Fibroblast of skin of scalp (primary cell): ENCODE measurements at regions not wholly inside any gene's neighbourhood (a gene's known extent, or its start where the extent isn't known, plus 50 kb on each side); places are given as distances from the start of the nearest gene placed in this dataset.

Experiments used
- DNase-seq: peaks from one replicate; pipeline ENCODE4 v3.0.0-alpha.2; 2013

DNA sequence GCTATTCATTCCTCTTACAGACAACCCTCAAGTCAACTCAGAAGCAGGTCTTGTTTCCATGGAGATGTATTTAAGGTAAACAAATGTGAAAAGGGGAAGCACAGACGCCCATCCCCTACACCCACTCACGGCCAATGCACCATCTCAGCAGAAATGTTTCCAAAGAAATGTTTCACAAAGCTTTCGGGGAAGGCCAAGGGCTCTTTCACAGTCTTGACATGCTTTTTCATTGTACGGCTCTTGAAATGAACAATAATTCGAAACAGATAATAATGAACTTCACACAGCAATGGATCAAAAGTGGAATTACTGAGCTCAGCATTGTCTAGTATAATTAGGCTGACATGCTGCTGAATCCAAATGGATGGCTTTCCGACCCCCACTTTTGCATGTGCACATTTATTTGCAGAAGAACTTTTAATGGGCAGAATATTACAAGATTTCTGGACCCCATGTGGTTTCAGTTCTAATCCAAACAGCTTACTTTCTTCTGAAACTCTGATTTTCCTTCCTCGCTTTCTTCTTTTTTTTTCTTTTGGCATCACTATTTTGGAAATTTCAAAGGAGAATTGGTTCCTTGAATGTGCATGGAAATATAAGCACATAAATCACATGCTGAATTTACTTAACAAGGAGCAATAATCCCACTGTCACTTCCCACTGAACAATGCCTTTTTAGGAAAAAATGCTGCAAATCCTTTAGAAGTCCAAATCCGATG, 160.9 kb downstream of the SMIM20 start:
- DNase-seq, result no peak

DNA sequence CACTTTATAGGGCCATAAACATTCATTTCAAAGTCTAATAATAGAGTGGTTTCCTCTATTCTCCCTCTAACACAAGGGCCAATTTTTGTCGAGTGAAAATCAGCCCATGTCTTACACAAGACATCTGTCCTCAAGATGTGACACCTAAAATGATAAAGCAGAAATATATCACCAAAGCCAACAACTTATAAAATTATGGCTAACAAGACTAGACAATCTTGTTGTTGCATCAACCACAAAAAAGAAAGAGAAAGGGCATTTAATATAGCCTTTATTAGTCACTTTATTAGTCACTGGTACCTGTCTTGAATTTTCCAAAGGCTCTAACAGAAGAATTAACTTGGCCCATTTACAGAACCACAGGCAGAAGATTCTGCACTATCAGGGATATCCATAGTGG, 161.6 kb downstream of the SMIM20 start:
- no peak for DNase-seq

DNA sequence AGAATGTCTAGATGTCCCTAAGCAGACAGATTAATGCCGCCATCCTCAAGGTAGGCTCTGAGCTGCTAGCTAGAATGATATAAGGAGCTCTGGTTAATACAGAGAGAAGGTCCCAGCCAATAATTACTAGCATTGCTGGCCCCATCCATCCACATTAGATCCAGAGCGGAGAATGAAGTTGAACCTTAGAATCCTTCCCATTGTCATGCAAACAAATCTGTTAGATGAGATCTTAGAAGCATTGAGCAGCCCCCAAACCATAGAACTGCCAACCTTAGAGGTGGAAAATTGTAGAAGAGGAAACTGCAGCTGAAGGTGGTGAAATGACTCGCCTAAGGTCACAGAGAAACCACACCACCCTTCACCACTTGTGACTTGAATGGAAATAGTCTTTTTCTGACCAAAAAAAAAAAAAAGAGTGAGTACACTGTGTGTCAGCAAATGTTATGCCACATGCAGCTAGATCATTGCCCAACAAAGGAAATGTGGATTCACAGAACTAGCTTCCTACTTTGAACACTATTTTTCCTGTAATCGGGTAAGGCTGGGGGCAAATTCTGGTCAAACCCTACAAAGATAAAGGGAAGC, 162.1 kb downstream of the SMIM20 start:
- DNase-seq, result no peak

DNA sequence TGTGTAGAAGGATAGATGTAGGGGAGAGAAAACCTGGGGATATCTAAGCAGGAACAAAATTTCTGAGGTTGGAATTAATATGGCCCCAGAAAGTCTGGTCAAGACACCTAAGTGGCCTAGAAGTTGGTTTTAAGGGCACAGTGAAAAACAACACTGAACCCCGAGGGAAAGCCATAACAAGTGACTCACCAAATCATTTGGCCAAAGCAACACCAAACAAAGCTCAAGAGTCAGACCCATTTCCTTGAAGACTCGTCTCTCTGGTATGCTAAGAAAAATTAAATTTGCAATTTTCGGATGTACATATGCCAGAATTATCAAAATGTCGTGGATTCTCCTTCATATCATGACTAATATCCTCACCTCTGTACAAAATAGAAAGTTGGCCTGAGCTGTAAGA, 162.9 kb downstream of the SMIM20 start:
- DNase-seq, result peak; percentile 34

DNA sequence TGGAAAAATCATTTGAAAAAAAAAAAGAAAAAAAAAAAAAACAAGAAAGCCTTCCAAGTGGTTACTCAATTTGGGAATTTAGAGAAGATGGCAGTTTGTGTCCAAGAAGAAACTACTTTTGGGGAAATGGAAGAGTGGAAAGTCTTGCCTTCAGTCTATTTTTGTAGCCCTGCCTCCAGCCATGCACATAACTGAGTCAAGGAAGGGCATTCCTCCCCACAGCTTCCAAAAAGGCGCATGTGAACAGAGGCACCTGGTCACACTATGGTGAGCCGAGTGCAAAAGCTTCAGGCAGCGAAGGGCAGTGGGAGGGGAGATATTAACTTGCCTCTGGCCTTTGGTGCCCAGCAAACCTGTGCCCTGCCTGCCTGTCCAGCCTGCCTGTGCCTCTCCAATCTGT, 163.7 kb downstream of the SMIM20 start:
- no peak for DNase-seq

DNA sequence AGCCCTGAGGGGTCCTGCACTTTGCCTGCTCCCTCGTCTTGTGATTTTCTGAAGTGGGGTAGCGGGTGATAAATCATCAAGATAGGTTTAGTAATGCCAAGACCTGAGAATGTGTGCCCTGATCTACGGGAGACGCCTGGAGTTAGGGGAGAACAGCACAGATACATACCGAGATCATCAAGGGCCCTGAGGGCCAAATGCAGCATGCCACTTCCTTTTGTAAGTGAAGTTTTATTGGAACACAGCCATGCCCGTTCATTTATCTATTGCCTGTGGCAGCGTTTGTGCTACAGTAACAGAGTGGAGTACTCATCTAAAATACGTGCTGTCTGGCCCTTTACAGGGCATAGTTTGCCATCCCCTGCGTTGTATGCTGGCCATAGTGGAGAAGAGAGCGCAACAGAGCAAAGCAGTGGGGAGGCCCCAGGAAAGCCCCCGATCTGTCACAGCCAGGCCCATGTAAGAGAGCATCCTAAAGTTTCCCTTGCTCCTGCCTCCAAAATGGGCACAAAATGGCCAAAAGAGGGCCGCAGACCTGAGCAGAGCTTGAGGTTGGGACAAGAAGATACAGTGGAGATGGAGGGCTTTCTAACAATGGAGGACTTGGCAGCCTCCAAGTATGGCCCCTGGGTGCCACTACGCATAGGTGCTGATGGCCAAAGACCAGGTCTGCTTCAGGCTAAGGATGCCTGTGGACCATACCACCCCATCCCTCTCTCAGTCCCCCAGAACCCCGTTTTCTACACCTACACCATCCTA, 167.0 kb downstream of the SMIM20 start:
- DNase-seq, result no peak

DNA sequence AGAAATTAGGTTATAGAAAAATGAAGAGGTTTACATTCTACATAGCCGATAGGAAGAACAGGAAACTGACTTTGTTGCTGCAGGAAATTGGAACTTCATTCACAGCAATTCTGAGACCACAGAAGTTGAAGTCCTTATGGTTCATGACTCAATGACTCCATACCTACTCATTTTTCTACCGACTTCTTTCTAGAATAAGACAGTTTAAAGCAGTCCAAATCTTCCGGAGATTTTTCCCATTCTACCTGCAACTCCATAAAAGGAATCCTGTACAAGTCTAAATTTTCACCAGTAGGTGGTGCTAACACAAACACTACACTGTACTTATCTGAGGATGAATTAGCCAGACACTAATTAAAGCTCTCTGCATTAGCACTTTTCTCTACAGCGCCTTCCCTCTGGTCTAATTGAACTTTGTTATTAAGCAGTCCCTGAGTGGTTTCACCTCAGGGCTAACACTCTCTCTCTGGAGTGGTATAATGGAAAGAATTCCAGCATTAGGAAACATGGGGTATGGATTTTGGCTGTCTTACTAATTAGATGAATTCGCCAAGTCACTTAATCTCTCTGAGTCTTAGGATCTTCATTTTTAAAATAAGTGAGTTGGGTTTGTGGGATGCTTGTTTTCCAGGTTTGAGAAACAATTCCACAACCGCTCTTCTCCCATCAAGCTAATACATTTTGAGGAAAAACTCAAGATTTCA, 167.9 kb downstream of the SMIM20 start:
- DNase-seq, result peak; percentile 54

DNA sequence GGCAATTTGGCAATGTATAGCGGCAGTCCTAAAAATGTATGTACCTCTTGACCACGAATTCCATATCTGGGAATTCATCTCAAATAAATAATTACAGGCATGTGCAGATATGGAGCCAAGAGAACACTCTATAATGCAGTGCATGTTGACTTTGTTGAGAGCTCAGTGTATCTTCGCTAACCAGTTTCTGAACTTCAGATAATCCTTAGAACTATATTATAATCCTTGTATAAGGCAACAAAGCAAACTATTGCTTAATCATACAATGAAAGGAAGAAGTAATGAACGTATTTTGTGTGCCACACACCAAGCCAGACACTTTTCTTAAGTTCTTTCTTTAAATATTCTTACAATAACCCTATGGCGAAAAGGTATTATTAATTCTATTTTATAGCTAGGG, 168.5 kb downstream of the SMIM20 start:
- DNase-seq, result no peak

DNA sequence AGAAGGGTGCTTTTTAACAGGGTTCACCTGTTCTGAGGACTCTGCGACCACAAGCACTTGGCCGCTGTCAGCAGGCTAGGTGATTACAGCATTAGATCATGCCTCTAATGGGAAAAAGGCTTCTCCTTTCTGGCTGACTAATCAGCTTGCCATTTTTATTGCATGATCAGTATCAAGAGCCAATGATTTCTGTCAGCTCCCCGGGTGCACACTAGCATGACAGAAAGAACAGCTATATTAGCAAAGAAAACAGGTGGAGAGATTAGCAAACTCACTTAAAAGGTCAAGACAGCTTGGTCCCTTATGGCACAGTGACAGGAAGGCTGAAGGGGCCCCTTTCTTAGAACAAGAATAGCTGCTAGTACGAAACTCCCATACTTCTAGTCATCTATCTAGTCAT, 170.0 kb downstream of the SMIM20 start:
- peak; percentile 83 for DNase-seq

DNA sequence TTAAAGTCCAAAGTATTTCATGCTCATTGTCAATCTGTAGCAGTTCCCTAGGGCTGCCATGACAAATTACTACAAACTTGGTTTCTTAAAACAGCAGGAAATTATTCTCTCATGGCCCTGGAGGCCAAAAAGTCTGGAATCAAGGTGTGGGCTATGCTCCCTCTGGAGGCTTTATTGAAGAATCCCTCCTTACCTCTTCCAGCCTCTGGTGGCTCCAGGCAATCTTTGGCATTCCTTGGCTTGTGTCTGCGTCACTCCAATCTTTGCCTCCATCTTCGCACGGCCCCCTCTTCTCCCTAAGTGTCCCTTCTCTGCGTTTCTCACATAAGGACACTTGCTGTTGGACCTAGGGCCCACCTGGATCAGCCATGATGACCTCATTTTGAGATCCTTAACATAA, 170.4 kb downstream of the SMIM20 start:
- DNase-seq, result no peak

DNA sequence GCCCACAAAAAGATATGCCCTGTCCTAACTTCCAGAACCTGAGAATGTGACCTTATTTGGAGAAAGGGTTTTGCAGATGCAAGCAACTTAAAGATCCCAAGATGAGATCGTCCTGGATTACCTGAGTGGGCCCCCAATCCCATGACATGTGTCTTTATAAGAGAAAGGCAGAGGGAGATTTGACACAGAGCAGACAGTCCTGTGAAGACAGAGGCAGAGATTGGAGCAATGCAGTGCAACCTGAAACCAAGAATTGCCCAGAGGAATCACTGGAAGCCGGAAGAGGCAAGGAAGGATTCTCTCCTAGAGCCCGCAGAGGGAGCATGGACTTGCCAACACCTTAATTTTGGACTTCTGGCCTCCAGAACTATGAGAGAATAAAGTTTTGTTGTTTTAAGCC, 171.5 kb downstream of the SMIM20 start:
- DNase-seq, result no peak

DNA sequence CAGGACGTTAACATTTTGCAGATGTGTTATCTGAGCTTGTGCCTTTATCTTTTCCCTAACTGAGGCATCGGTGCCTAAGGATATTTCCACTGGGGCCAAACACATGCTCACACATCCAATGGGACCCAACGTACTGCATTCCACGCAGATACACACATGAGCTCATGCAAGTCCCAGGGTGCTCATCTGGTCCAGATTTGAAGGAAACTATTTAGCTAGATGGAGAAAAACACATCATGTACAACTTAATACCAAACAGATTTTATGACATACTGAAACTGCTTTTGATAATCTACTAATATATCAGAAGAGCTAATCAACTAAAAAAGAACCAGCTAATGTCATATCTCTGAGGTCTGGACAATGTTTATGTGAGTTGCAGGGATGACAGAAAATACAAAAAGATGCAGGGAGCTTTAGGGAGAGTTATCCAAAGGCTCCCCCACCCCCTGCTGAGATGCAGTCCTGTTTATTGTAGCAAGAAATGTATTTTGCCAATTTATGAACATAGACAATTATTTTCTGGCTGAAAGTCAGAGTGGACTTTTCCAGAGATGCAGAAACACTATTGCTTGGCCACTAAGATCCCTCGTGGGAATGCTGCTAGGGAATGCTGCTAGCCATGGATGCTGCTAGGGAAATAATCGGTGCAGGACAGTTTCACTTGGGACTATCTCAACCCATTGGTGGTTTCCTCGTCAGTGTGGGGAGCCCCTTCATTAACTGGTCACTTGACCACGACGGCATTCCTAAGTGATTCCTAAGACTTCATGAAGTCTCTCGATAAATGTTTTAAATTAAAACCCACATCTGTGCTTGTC, 172.8 kb downstream of the SMIM20 start:
- DNase-seq, result peak; percentile 36

DNA sequence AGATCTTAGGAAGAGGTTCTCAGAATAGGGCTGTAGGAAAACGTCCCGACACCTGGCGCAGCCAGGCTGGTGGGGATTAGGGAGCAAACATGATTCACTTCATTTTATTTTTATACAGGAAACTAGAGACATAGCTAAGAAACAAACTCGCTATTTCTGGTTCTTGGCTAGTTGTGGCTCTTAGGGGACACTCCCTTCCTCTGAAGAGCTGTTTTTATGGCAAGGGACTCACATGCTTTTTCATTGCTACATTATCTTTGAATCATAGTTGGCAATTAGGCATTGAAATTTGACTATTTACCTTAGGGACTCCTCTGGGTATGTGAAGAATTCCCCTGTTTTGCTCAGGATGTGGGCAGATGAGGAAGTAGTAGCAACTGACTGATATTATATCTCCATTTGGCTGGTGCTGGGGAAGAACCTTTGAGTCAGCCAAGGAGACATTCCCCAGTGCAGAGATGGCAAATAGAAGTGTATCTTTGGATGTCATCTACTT, 174.5 kb downstream of the SMIM20 start:
- DNase-seq, result peak; percentile 67

DNA sequence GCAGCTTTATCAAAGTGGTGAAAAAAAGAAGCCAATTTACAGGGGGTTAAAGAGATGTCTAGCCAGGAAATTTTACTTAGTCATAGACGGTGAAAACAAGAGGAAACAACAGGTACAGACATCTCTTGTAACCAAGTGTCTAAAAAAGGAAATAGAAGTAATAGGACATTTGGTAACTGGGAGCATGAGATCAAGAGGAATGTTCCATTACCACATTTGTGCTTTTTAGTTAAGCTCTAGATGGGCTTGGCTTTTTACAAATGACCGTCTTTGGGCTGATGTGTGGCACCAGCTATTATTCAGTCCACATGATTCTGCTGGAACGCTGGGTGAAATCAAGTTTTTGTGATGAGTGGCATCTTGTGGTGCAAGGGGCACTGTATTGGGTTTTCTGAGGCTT, 179.5 kb downstream of the SMIM20 start:
- DNase-seq, result no peak

DNA sequence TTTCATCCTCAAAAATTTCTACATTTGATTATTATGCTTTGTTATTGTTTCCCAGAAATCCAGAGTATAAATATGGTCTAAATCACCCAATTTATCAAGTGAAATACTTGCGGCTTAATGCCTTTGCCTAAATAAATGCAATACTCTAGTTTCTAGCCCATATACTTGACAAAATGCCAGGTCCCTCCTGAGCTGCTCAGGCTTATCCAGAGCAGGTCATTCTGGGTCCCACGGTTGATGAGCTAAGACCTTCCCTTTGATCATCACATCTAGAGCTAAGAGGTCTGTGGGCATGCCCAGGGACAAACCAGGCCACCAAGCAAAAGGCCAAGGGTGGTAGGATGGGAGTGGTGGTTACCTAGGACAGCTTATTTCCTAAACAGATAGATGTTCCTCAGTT, 180.1 kb downstream of the SMIM20 start:
- DNase-seq, result no peak

DNA sequence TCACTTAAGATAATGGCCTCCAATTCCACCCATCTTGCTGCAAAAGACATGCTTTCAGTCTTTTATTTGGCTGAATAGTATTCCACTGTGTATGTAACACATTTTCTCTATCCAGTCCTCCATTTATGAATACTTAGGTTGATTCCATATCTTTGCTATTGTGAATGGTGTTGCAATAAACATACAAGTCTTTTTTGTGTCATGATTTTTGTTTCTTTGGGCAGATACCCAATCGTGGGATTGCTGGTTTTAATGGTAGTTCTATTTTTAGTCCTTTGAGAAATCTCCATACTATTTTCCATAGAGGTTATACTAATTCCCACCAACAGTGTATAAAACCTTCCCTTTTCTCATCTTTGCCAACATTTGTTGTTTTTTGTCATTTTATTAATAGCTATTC, 180.9 kb downstream of the SMIM20 start:
- peak; percentile 29 for DNase-seq

DNA sequence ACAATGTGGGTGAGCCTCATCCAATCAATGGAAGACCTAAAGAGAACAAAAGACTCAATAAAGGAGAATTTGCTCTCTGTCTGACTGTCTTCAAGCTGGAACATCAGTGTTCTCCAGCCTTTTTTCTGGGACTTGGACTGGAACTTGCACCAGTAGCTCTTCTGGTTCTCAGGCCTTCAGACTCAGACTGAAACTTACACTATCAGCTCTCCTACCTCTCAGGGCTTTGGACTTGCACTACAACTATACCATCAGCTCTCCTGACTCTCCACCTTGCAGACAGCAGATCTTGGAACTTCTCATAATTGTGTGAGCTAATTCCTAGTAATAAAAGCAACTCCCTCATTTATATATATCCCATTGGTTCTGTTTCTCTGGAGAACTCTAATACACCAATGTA, 185.9 kb downstream of the SMIM20 start:
- DNase-seq, result no peak

DNA sequence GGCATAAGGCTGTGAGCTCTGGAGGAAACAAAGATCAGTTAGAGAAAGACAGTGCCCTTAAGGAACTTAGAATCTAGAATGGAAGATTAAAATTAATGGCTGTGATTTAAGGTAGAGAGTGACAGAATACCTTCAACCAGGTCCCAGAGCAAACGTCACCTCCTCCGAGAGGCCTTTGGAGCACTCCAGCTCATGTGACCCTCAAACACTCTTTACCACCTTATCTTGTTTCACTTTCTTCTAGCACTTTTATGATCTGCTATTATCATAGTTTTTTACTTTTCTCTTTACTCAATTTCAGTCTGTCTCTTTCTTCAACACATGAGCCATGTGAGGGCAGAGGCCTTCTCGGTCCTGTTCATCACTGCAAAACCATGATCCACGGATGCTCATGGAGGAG, 187.0 kb downstream of the SMIM20 start:
- DNase-seq, result no peak

DNA sequence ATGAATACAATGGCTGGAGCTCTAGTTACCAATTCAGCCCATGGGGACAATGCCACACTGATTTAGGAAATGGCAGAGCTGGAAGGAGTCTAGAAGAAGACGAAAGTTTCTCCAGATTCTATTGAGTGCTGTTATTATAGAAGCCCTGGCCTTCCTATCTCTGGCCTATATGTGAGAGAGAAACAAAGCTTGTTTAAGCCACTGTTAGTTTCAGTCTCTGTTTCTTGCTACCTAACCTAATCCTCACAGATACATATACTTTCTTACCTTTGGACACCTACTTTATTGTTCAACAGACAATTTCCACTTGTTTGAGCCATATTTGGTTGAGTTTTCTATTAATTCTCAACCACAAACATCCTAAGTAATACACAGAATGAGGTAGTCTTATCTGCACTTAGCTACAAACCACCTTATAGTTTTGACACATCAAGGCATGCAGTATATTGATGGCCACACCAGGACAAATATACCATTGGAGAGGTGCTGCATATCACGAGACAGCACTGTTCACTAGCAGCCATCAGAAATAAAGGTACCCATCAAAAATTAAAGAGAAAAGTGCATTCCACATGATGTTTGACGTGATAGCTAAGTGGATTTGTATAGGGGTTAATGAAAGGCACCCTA, 190.2 kb downstream of the SMIM20 start:
- DNase-seq, result no peak

DNA sequence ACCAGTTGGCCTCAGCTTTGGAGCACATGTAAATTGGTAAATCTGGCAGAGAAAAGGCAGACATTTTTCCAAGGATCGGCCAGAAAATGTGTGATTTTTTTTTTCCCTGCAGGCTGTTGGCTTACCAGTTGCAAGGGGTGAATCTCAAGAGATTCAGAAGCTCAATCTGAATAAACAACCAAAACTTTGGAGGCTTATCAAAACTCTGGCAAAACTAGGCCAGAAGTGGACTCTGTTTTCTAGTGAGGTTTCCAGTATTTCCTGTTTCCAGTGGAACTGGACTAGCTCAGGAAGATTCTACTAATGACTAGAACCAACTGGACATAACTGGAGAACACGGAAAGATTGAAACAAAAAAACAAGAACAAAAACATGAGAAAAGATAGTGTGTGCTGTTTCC, 191.3 kb downstream of the SMIM20 start:
- no peak for DNase-seq

DNA sequence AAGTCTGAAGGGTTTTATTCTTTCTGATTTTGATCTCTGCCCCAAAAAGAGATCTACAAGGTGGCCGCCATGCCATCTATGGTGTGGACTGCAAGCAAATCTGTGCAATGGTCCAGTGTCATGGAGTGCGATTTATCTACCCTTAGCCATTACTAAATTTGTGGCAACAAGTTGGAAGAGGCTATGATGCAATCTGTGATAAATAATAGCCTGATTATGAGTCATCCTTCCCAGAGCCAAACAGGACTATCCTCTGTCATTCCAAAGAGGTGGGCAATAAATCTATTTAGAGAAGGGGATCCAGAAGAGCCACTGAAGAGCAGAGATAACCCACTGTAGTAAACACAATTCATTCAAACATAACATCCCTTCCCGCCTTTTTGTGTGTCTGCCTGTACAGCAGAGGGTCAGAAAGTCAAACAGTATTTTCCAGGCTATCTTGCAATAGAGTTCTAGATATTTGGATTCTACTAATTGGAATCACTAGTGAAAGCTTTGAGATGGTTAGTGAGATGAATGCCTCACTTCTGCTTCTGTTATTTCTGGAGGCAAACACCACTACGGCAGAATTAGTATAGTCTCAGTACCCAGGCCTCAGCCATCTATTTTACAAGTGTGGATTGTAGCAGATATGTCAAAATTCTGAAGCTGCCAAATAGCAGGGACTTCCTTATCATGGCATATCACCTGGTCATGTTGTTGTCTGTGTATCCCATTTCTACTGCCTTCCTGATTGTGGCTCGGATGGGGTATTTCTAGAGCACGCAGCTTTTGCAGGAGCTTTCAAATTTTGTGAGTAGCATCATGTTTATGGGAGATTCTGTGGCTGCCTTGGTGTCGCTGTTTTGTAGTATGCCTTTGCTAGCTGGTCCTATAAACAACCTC, 192.0 kb downstream of the SMIM20 start:
- peak; percentile 60 for DNase-seq
